ENCODE measurements at regions not wholly inside any gene's neighbourhood (a gene's known extent, or its start where the extent isn't known, plus 50 kb on each side); places are given as distances from the start of the nearest gene placed in this dataset.

- no peak for DNase-seq (ENCODE audit: low spot score)
Measured at GRCh38 chr5:81914696-81915095, 57.1 kb upstream of the ATG10 start.

DNA sequence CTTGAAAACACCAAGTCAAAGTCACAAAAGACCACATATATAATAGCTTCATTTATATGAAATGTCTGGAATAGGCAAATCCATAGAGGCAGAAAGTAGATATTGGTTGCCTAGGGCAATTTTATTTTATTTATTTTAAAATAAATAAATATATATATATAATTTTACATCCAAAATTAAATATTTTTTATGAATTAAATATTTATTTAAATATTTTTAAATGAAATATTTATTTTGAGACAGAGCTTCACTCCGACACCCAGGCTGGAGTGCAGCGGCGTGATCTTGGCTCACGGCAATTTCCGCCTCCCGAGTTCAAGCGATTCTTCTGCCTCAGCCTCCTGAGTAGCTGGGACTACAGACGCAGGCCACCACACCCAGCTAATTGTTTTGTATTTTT lies 58.9 kb upstream of the ATG10 start:
- DNase-seq (ENCODE audit: low spot score): no peak

GRCh38 chr5:81909677-81910076 lies 62.1 kb upstream of the ATG10 start:
- DNase-seq (ENCODE audit: low spot score): no peak

DNA sequence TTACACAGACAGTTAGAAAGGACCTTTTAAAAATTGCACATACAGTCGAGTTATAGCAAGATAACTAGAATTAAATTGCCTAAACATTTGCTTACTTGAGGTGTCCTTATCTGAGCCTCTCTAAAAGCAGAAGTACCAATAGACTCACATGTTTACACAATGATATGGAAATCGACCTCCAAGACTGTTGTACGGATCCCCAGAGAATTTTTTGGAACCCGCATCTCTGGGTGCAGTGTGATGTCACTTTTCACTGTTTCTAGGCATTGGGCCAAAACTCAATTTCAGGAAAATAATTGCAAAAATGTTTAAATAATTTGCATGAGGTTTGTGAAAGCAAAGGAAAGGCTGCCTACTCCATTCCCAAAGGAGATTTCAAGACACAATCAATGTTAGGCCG lies 63.1 kb upstream of the ATG10 start:
- DNase-seq (ENCODE audit: low spot score): no peak

DNA sequence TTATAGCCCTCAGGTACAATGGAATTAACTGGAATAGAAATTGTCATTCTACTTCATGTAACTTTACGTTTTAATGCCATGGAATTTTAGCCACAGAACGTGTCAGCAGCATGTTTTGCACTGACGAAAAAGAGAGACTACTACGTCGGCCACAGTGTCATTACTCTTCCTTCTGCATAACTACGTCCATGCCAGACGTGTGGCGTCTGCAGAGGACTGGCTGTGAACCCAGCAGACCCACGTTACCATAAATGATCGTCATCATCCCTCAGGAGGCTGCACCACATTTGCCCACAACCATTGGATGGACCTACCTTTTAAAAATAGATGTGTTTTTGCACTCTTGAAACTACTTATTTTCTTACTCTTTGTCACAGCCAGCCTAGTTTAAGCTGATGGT lies 63.8 kb upstream of the ATG10 start:
- no peak for DNase-seq (ENCODE audit: low spot score)

GRCh38 chr5:81907012-81907635 lies 64.7 kb upstream of the ATG10 start:
- no peak for DNase-seq (ENCODE audit: low spot score)

GRCh38 chr5:81906086-81906485 lies 65.7 kb upstream of the ATG10 start:
- no peak for DNase-seq (ENCODE audit: low spot score)

DNA sequence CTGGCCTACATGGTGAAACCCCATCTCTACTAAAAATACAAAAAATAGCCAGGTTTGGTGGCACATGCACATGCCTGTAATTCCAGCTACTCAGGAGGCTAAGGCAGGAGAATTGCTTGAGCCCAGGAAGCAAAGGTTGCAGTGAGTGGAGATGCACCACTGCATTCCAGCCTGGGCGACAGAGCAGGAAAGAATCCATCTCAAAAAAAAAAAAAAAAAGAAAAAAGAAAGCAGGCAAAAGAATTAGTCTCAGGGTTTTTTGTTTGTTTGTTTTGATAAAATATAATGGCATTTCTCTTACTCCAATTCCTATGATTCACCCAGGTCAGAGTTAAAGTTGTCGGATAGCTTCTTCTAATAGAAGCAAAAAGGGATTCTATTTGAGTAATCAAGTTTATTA lies 67.0 kb upstream of the ATG10 start:
- no peak for DNase-seq (ENCODE audit: low spot score)

DNA sequence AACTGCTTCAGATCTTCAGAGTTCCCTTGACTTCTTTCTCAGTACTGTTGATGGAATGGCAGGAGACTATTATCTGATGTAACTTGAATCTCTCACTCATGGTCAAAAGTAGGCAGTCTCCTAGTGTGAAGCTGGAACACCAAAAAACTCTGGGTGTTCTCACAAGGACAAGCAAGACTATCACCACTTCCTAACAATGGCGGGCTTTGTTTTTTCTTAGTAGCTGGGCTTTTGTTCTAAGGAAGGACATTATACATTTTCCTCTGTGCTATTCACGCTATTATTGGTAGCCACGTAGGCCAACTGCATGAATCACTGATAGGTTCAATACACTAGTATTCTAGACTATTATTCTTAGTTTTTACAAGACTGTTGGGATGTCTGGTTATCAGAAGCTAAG lies 67.7 kb upstream of the ATG10 start:
- no peak for DNase-seq (ENCODE audit: low spot score)

DNA sequence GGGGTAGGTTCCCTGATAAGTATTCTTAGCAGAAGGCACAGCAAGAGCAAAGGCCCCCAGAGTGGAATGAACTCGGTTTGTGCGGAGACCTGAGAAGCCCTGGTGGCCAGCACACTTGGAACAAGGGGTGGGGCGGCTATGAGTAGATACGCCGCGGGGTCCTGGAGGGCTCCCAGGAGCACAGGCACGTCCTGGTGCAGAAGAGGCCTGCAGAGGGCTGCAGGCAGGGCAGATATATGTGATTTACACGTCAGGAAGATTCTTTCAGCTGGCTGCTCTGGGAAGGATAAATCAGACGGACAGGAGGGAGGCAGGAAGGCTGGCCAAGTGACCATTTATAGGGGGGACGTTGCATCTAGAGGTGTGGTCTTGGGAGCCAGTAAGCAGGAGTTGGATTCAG lies 70.2 kb upstream of the ATG10 start:
- no peak for DNase-seq (ENCODE audit: low spot score)

DNA sequence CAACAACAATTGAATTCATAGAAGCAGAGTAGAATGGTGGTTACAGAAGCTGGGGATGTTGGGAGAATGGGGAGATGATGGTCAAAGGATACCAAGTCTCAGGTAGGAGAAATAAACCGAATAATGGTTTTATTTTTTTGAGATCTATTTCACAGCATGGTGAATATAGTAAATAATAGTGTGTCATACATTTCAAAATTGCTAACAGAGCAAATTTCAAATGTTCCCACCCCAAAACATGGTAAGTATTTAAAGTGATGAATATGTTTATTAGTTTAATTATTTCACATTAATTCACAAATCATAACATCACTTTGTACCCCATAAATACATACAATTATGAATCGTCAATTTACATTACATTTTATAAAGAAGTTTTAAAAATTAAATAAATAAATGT lies 72.7 kb upstream of the ATG10 start:
- DNase-seq (ENCODE audit: low spot score): no peak

DNA sequence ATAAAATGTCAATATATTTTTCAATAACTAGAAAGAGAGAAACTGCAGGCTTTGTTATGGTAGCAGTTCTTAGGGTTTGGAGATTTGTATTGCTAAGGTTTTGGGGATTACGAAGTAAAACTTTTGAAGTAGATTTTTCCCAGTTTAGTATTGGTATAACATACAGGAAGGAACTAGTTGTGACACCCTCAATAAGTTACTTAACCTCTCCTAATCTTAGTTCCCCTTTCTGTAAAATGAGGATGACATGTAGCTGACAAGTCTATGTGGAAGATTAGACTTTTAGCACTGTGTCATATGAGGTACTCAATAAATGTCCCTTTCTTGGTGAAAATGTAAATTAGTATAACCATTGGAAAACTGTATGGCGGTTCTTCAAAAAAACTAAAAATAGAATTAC lies 73.4 kb upstream of the ATG10 start:
- no peak for DNase-seq (ENCODE audit: low spot score)

DNA sequence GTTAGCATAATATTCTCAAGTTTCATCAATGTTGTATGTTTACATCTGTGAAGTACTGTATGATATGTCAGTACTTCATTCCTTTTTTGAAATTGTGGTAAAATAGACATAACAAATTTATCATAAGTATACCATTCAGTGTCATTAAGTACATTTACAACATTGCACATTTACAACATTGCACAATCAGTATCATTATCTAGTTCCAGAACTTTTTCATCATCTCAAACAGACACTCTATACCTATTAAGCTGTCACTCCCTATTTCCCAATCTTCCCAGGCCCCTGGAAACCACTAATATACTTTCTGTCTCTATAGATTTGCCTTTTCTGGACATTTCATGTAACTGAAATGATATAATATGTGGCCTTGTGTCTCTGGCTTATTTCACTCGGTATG lies 75.1 kb upstream of the ATG10 start:
- DNase-seq (ENCODE audit: low spot score): no peak

GRCh38 chr5:81895307-81895706 lies 76.5 kb upstream of the ATG10 start:
- DNase-seq (ENCODE audit: low spot score): no peak

DNA sequence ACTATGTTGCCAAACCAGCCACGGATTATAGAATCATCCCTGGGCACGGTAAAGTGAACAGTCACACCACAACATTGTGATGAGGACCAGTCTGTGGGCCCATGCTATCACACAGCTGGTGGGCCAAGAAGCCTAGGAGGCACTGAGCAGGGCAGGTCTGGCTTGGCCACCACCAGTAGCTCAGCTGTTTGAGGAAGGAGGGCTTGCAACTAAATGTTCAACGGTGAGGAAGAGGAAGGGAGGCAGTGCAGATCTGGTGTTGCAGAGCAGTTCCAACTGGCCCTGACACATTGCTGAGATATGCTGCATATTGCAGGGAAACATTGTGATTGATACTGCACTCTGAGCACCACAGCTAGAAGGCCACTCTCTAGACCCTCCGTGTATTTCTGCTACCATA lies 77.9 kb upstream of the ATG10 start:
- DNase-seq (ENCODE audit: low spot score): no peak

GRCh38 chr5:81884871-81885270 lies 87.0 kb upstream of the ATG10 start:
- DNase-seq (ENCODE audit: low spot score): no peak

DNA sequence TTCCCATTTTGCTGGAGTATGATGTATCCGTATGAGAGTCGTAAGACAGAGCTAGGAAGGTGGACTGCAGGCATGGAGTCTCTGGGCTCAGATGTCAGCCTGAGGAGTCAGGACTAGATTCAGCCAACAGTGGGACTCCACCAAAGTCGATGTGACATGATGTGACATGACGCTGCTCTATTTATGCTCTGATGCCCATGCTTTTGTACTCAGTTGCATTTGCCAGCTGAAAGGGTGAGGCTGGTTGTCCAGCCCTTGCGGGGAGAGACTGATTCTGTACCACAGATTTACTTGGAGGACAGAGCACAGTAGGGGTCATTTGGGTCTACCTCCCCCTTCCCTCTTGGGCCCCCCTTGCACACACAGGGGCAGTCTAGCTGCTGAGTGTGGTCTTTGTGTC lies 88.5 kb upstream of the ATG10 start:
- DNase-seq (ENCODE audit: low spot score): no peak

- no peak for DNase-seq (ENCODE audit: low spot score)
Measured at GRCh38 chr5:81881595-81881994, 90.2 kb upstream of the ATG10 start.

- no peak for DNase-seq (ENCODE audit: low spot score)
Measured at GRCh38 chr5:81879936-81880335, 91.9 kb upstream of the ATG10 start.

DNA sequence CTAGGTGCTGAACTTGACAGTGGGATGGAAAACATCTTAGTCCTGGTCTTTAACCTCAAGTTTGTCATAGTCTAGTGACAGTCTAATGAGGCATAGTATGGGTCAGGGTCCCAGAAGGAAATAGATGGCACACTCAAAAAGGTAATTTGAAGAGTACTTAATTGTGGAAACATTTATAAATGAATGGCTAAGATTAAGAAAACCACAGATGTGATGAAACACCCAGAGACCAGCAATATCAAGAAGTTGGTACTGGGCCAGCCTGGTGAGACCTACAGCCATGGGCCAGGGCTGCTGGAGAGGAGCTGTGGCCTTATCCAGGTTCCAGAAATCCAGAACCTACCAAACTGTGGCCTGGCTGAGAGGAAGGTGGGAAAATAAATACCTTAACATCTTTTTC lies 93.5 kb upstream of the ATG10 start:
- no peak for DNase-seq (ENCODE audit: low spot score)

- DNase-seq (ENCODE audit: low spot score): no peak
Measured at GRCh38 chr5:81866994-81867393, 104.8 kb upstream of the ATG10 start.

- no peak for DNase-seq (ENCODE audit: low spot score)
Measured at GRCh38 chr5:81860778-81861177, 109.9 kb upstream of the SSBP2 start.

DNA sequence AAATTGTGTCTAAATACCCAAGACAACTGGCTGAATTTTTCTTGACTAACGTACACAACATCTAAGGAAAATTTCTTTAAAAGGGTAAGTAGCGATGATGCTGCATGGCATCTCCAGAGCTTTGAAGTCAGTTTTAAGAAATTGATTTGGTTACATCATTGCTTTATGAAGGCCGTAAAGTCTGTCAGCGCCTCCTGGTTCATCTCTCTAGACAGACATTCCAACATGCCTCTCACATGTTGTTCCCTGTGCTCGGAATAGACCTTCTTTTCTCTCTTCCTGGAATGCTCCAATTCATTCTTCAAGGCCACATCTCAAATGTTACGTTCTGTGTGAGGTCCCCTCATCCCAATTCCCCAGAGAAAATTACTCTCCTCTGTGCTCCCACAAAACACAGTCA lies 108.7 kb upstream of the SSBP2 start:
- DNase-seq (ENCODE audit: low spot score): no peak

- DNase-seq (ENCODE audit: low spot score): peak; percentile 62
Measured at GRCh38 chr5:81856948-81857928, 106.3 kb upstream of the SSBP2 start.
